ENCODE measurements at regions not wholly inside any gene's neighbourhood (a gene's known extent, or its start where the extent isn't known, plus 50 kb on each side); places are given as distances from the start of the nearest gene placed in this dataset.

DNA sequence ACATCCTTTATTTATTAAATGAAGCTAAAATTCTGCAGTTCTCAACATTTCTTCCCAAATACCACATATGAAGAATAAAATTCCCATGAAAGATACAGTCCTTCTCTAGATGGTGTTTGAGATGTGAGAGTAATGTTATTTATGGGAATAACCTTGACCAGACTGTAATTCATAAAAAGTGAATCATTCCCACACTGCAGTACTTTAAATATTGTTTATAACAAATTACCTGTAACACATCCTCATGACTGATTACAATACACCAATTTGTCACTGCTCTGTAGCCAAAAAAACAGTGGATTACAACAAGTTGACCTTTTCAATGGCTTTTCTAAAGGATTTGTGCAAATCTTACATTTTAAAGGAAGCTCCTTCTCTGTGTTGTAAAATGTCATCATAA lies 651.3 kb downstream of the NSUN3 start:
- TF ChIP-seq, protein P1, sequence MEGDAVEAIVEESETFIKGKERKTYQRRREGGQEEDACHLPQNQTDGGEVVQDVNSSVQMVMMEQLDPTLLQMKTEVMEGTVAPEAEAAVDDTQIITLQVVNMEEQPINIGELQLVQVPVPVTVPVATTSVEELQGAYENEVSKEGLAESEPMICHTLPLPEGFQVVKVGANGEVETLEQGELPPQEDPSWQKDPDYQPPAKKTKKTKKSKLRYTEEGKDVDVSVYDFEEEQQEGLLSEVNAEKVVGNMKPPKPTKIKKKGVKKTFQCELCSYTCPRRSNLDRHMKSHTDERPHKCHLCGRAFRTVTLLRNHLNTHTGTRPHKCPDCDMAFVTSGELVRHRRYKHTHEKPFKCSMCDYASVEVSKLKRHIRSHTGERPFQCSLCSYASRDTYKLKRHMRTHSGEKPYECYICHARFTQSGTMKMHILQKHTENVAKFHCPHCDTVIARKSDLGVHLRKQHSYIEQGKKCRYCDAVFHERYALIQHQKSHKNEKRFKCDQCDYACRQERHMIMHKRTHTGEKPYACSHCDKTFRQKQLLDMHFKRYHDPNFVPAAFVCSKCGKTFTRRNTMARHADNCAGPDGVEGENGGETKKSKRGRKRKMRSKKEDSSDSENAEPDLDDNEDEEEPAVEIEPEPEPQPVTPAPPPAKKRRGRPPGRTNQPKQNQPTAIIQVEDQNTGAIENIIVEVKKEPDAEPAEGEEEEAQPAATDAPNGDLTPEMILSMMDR (IDR thresholded peaks at IDR 0.05; ENCODE audit: low read length): no peak
- no peak for TF ChIP-seq EZH2 (IDR thresholded peaks at IDR 0.05; ENCODE audit: borderline replicate concordance, low read length)
